Panc1 (cell line): ENCODE measurements at regions not wholly inside any gene's neighbourhood (a gene's known extent, or its start where the extent isn't known, plus 50 kb on each side); places are given as distances from the start of the nearest gene placed in this dataset.

Experiments used
- ATAC-seq: fragments of 200-7000 bp; cut with Tn5 transposase; 2 replicates; pipeline ENCODE4 v1.9.1; 2020; ENCODE audit warnings: mild to moderate bottlenecking, moderate library complexity
- BruUV-seq: library from RNA; stranded (reverse); fragments of 400-500 nt; replicated peaks from 2 replicates; lab custom pipeline; 2021; lab: Mats Ljungman, UMichigan
- CTCF ChIA-PET: fragments of 300-600 bp; sonication (Branson Sonifier 250); formaldehyde crosslinking; loops from one replicate; lab custom pipeline; 2022; ENCODE audit warnings: antibody characterized with exemption; lab: Charles Lee
- POLR2A ChIA-PET: fragments of 300-600 bp; sonication (Branson Sonifier 250); formaldehyde crosslinking; loops from one replicate; lab custom pipeline; 2022; ENCODE audit warnings: antibody characterized with exemption; lab: Charles Lee
- DNase-seq: peaks from one replicate; pipeline ENCODE4 v3.0.0-alpha.2; 2010; ENCODE audit warnings: low read depth, low spot score
- H3K27ac ChIP-seq: 2 replicates; pipeline ENCODE4 v1.5.1; 2011; ENCODE audit warnings: mild to moderate bottlenecking, low read length, inconsistent platforms
- H3K27me3 ChIP-seq: fragments of 200-500 bp; sonication (Bioruptor generic); 2 replicates; pipeline ENCODE4 v1.6.0; 2014; ENCODE audit warnings: low read length, inconsistent platforms; ENCODE audit not compliant: control insufficient read depth, insufficient read depth
- H3K36me3 ChIP-seq: fragments of 200-500 bp; sonication (Bioruptor generic); 2 replicates; pipeline ENCODE4 v1.5.1; 2014; ENCODE audit warnings: inconsistent platforms, mild to moderate bottlenecking, low read length, moderate library complexity; ENCODE audit not compliant: control insufficient read depth, insufficient read depth
- H3K4me1 ChIP-seq: 2 replicates; pipeline ENCODE4 v1.5.1; 2011; ENCODE audit warnings: inconsistent platforms, mild to moderate bottlenecking, low read length, moderate library complexity; ENCODE audit not compliant: control insufficient read depth, insufficient read depth
- H3K4me3 ChIP-seq, 2 experiments: 2 replicates each; pipeline ENCODE4 v1.5.1; 2011 to 2012; ENCODE audit warnings: low read depth in 2 of 2, low read length in 2 of 2, mild to moderate bottlenecking in 2 of 2, inconsistent platforms in 1 of 2, moderate library complexity in 1 of 2
- H3K9me3 ChIP-seq: fragments of 200-500 bp; sonication (Bioruptor generic); 2 replicates; pipeline ENCODE4 v1.5.1; 2014; ENCODE audit warnings: low read depth, mild to moderate bottlenecking, inconsistent platforms, low read length, moderate library complexity; ENCODE audit not compliant: control insufficient read depth, insufficient read depth
- POLR2AphosphoS5 ChIP-seq: IDR thresholded peaks from 2 replicates; pipeline ENCODE4 v1.6.1; 2012; ENCODE audit warnings: mild to moderate bottlenecking, low read depth, low read length, moderate library complexity
- SIN3A ChIP-seq: IDR thresholded peaks from 2 replicates; pipeline ENCODE4 v1.6.1; 2012; ENCODE audit warnings: low read depth, mild to moderate bottlenecking, low read length, moderate library complexity, borderline replicate concordance; ENCODE audit not compliant: insufficient read depth
- TCF7L2 ChIP-seq: IDR thresholded peaks from 2 replicates; pipeline ENCODE4 v1.6.1; 2011; ENCODE audit warnings: mild to moderate bottlenecking, low read depth, low read length, inconsistent platforms
- in situ Hi-C: cut with HindIII; loops from 2 replicates; pipeline ENCODE4 v1.10.0; 2016; ENCODE audit warnings: low sequenced_read_pairs, low pct_unique_long_range_greater_than_20kb
- intact Hi-C: fragments of 100-400 bp; cut with micrococcal nuclease; formaldehyde crosslinking; loops from one replicate; pipeline ENCODE4 v1.10.0; 2022; ENCODE audit not compliant: unreplicated experiment
- TF ChIP-seq, protein P1 (sequence below), 2 experiments: IDR thresholded peaks; 2 replicates each; pipeline ENCODE4 v1.6.1; 2011 to 2012; ENCODE audit warnings: low read depth in 2 of 2, control low read depth in 1 of 2, low read length in 1 of 2, mild to moderate bottlenecking in 1 of 2, moderate library complexity in 1 of 2; ENCODE audit not compliant: insufficient read depth in 1 of 2
- TF ChIP-seq, protein P2 (sequence below): fragments of 450-650 bp; IDR thresholded peaks from 2 replicates; pipeline ENCODE4 v1.5.1; 2017; ENCODE audit warnings: mild to moderate bottlenecking

DNA sequence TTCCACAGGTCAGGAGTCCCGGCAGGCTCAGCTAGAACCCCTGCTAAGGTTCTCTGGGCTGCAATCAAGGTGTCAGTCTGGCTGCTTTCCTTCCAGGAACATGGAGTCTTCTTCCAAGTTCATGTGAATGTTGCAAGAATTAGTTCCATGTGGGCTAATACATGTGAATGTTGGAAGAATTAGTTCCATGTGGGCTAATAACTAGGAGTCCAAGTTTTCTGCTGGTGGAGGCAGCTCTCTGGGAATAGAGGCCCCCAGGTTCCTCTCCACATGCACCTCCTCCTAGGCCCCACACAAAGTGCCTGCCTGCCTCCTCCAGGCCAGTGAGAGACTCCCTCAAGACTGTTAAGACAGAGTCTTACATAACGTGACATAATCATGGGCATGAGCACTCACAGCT is 140.8 kb upstream of the SLC35G4 start:
- intact Hi-C loops: no loop called here
- no TSS peak for BruUV-seq

DNA sequence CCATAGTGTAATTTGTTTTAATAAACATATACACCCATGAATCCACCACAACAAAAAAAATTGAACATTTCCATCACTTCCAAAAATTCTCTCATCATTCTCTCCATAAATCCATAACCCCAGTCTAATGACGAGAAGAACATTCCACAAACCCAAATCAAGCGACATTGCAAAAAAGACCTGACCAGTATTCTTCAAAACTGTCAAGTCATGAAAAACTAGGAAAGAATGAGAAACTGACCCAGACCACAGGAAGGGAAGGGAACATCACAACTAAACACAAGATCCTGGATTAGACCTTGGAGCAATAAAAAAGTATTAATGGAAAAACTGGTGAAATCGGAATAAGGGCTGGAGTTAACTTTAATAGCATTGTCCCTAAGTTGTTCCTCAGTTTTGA is 141.3 kb upstream of the SLC35G4 start:
- no peak overlapping the region for H3K4me3 ChIP-seq
- ChIA-PET POLR2A (no interaction called here), CTCF (no interaction called here)
- H3K27me3 ChIP-seq: no peaks in the 10 kb centered on the region
- in situ Hi-C loops (no loop called here), intact Hi-C loops (no loop called here)
- H3K36me3 ChIP-seq: no peaks in the 10 kb centered on the region
- no peaks in the 10 kb centered on the region for H3K4me1 ChIP-seq
- ATAC-seq (no peak), DNase-seq (no peak)
- TF ChIP-seq, protein P1, sequence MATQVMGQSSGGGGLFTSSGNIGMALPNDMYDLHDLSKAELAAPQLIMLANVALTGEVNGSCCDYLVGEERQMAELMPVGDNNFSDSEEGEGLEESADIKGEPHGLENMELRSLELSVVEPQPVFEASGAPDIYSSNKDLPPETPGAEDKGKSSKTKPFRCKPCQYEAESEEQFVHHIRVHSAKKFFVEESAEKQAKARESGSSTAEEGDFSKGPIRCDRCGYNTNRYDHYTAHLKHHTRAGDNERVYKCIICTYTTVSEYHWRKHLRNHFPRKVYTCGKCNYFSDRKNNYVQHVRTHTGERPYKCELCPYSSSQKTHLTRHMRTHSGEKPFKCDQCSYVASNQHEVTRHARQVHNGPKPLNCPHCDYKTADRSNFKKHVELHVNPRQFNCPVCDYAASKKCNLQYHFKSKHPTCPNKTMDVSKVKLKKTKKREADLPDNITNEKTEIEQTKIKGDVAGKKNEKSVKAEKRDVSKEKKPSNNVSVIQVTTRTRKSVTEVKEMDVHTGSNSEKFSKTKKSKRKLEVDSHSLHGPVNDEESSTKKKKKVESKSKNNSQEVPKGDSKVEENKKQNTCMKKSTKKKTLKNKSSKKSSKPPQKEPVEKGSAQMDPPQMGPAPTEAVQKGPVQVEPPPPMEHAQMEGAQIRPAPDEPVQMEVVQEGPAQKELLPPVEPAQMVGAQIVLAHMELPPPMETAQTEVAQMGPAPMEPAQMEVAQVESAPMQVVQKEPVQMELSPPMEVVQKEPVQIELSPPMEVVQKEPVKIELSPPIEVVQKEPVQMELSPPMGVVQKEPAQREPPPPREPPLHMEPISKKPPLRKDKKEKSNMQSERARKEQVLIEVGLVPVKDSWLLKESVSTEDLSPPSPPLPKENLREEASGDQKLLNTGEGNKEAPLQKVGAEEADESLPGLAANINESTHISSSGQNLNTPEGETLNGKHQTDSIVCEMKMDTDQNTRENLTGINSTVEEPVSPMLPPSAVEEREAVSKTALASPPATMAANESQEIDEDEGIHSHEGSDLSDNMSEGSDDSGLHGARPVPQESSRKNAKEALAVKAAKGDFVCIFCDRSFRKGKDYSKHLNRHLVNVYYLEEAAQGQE (IDR thresholded peaks at IDR 0.05; ENCODE audit: insufficient read depth in 1 of 2, low read depth in 2 of 2, low read length in 1 of 2): no peak
- TF ChIP-seq POLR2AphosphoS5: no peak
- TF ChIP-seq, protein P2, sequence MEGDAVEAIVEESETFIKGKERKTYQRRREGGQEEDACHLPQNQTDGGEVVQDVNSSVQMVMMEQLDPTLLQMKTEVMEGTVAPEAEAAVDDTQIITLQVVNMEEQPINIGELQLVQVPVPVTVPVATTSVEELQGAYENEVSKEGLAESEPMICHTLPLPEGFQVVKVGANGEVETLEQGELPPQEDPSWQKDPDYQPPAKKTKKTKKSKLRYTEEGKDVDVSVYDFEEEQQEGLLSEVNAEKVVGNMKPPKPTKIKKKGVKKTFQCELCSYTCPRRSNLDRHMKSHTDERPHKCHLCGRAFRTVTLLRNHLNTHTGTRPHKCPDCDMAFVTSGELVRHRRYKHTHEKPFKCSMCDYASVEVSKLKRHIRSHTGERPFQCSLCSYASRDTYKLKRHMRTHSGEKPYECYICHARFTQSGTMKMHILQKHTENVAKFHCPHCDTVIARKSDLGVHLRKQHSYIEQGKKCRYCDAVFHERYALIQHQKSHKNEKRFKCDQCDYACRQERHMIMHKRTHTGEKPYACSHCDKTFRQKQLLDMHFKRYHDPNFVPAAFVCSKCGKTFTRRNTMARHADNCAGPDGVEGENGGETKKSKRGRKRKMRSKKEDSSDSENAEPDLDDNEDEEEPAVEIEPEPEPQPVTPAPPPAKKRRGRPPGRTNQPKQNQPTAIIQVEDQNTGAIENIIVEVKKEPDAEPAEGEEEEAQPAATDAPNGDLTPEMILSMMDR: no peak
- TF ChIP-seq TCF7L2: no peak
- TF ChIP-seq SIN3A: no peak
- BruUV-seq: no TSS peak
- H3K9me3 ChIP-seq: no peaks in the 10 kb centered on the region
- H3K27ac ChIP-seq: no peak overlapping the region

More for the DNA sequence above, 140.8 kb upstream of the SLC35G4 start:
- H3K36me3 ChIP-seq: no peaks in the 10 kb centered on the region
- no peaks in the 10 kb centered on the region for H3K27me3 ChIP-seq
- H3K9me3 ChIP-seq: no peaks in the 10 kb centered on the region
- ATAC-seq: no peak
- ChIA-PET CTCF (no interaction called here), POLR2A (no interaction called here)
- no peak overlapping the region for H3K27ac ChIP-seq
- no peak for DNase-seq
- no peaks in the 10 kb centered on the region for H3K4me1 ChIP-seq
- in situ Hi-C loops: no loop called here
- no peak overlapping the region for H3K4me3 ChIP-seq
- TF ChIP-seq, protein P2: no peak
- TF ChIP-seq TCF7L2 (no peak), SIN3A (no peak), POLR2AphosphoS5 (no peak)
- TF ChIP-seq, protein P1 (IDR thresholded peaks at IDR 0.05; ENCODE audit: insufficient read depth in 1 of 2, low read depth in 2 of 2, low read length in 1 of 2): no peak
